Parathyroid adenoma (tissue), 2 donors: ENCODE measurements at regions not wholly inside any gene's neighbourhood (a gene's known extent, or its start where the extent isn't known, plus 50 kb on each side); places are given as distances from the start of the nearest gene placed in this dataset.

Source experiments
- H2AFZ ChIP-seq: fragments of 300-600 bp; sonication (generic); one replicate; pipeline ENCODE4 v1.7.0; 2017; ENCODE audit warnings: antibody characterized with exemption, mild to moderate bottlenecking
- H3K27ac ChIP-seq: fragments of 300-600 bp; sonication (generic); one replicate; pipeline ENCODE4 v1.7.0; 2017
- H3K27me3 ChIP-seq: fragments of 300-600 bp; sonication (generic); one replicate; pipeline ENCODE4 v1.7.0; 2017; ENCODE audit warnings: low read length; ENCODE audit not compliant: control insufficient read depth, insufficient read depth
- H3K36me3 ChIP-seq: fragments of 300-600 bp; sonication (generic); one replicate; pipeline ENCODE4 v1.7.0; 2017; ENCODE audit warnings: low read length; ENCODE audit not compliant: control insufficient read depth, insufficient read depth
- H3K4me1 ChIP-seq: fragments of 300-600 bp; sonication (generic); one replicate; pipeline ENCODE4 v1.7.0; 2017; ENCODE audit warnings: control low read depth
- H3K4me2 ChIP-seq: fragments of 300-600 bp; sonication (generic); one replicate; pipeline ENCODE4 v1.7.0; 2017; ENCODE audit warnings: low read length
- H3K4me3 ChIP-seq: fragments of 300-600 bp; sonication (generic); one replicate; pipeline ENCODE4 v1.7.0; 2017; ENCODE audit warnings: low read depth, low read length
- H3K79me2 ChIP-seq: fragments of 300-600 bp; sonication (generic); one replicate; pipeline ENCODE4 v1.7.0; 2017; ENCODE audit warnings: control low read depth
- H3K9ac ChIP-seq: fragments of 300-600 bp; sonication (generic); one replicate; pipeline ENCODE4 v1.7.0; 2017; ENCODE audit warnings: mild to moderate bottlenecking
- H3K9me3 ChIP-seq: fragments of 300-600 bp; sonication (generic); one replicate; pipeline ENCODE4 v1.7.0; 2017; ENCODE audit warnings: low read length; ENCODE audit not compliant: control insufficient read depth
- TF ChIP-seq, protein P1 (sequence below): fragments of 300-600 bp; sonication (generic); IDR thresholded peaks from one replicate; pipeline ENCODE4 v1.7.0; 2017; ENCODE audit warnings: antibody characterized with exemption, mild to moderate bottlenecking
- donor health status: primary hyperparathyroidism.

DNA sequence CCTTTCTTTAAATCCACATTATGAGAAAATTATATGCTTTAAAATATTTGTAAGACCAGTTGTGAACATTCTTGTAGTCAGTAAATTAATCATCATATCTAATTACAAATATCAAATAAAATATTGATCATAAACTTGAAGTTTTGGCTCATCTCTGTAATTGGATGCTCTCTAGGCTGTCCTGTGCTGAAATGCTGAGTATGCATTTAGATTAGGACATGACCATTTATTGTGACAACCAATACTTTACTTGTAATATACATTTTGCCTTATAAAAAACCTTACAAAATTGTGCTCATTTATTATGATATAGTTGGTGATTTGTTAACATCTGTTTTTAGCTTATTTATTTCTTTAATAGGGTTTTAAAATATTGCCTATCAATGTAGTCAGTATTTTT lies 116.1 kb upstream of the DOCK10 start:
- Histone ChIP-seq H3K9ac (no peak overlapping the region), H3K79me2 (no peaks in the 10 kb centered on the region), H3K27ac (no peak overlapping the region), H2AFZ (no peak overlapping the region), H3K9me3 (no peaks in the 10 kb centered on the region), H3K4me3 (no peak overlapping the region), H3K4me2 (no peak overlapping the region), H3K36me3 (no peaks in the 10 kb centered on the region), H3K27me3 (no peaks in the 10 kb centered on the region), H3K4me1 (no peaks in the 10 kb centered on the region)
- TF ChIP-seq, protein P1, sequence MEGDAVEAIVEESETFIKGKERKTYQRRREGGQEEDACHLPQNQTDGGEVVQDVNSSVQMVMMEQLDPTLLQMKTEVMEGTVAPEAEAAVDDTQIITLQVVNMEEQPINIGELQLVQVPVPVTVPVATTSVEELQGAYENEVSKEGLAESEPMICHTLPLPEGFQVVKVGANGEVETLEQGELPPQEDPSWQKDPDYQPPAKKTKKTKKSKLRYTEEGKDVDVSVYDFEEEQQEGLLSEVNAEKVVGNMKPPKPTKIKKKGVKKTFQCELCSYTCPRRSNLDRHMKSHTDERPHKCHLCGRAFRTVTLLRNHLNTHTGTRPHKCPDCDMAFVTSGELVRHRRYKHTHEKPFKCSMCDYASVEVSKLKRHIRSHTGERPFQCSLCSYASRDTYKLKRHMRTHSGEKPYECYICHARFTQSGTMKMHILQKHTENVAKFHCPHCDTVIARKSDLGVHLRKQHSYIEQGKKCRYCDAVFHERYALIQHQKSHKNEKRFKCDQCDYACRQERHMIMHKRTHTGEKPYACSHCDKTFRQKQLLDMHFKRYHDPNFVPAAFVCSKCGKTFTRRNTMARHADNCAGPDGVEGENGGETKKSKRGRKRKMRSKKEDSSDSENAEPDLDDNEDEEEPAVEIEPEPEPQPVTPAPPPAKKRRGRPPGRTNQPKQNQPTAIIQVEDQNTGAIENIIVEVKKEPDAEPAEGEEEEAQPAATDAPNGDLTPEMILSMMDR: no peak

DNA sequence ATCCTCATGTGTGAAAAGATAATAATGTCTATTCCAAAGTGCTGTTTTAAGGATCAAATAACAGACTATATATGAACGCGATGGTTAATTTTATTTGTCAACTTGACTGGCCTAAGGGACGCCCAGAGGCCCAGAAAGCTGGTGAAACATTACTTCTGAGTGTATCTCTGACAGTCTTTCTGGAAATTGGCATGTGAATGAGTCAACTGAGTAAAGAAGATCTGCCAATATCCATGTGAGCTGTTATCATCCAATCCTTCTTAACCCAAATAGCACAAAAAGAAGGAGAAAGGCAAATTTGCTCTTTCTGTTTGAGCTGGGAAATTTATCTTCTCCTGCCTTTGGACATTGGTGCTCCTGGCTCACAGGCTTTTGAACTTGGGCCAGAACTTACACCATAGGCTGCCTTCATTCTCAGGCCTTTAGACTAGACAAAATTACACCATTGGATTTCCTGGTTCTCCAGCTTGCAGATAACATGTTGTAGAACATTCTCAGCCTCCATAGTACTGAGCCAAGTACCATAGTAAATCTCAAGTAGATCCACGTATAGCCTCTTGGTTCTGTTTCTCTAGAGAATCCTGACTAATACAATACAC lies 114.7 kb upstream of the DOCK10 start:
- Histone ChIP-seq H3K4me2 (no peak overlapping the region), H3K9me3 (no peaks in the 10 kb centered on the region), H3K9ac (no peak overlapping the region), H3K4me3 (no peak overlapping the region), H3K27me3 (no peaks in the 10 kb centered on the region), H2AFZ (no peak overlapping the region), H3K27ac (no peak overlapping the region), H3K4me1 (no peaks in the 10 kb centered on the region), H3K79me2 (no peaks in the 10 kb centered on the region), H3K36me3 (no peaks in the 10 kb centered on the region)
- TF ChIP-seq, protein P1: no peak

DNA sequence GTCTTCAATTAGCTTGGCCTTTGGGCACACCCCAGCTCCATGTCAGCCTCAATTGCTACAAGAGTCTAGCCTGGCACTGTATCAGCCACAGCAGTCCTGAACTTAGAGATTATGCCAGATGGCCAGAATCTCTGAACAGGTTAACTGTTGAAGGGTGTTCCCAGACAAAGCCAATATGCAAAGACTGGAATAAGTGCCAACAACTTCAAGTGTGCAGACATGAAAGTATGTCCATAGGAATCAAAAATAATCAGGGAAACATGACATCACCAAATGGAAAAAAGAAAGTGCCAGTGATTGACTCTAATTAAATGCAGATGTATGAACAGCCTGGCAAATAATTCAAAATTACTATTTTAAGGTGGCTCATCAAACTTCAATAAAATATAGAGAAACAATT lies 98.5 kb upstream of the DOCK10 start:
- H2AFZ ChIP-seq: no peak overlapping the region
- H3K4me1 ChIP-seq: no peaks in the 10 kb centered on the region
- no peaks in the 10 kb centered on the region for H3K36me3 ChIP-seq
- H3K4me2 ChIP-seq: no peak overlapping the region
- TF ChIP-seq, protein P1: no peak
- H3K9ac ChIP-seq: no peak overlapping the region
- no peaks in the 10 kb centered on the region for H3K79me2 ChIP-seq
- no peaks in the 10 kb centered on the region for H3K9me3 ChIP-seq
- H3K27ac ChIP-seq: no peak overlapping the region
- H3K4me3 ChIP-seq: no peak overlapping the region
- no peaks in the 10 kb centered on the region for H3K27me3 ChIP-seq

DNA sequence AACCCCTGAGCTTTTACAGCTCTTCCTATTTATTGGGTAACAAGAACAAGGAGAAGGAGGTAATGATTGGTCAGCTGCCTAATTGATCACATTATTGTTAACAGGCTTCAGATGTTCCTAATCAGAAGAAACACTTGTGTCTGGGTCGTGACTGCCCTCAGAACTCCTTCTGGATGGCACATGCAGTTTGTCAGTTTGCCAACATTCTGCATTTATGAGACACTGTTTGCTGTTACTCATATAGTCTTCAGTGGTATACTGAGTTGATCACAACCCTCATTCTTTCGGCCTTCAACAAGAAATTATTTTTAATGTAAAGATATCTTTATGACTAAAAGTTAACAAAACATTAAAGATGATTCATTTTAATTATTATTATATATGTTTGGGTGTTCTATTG lies 95.7 kb upstream of the DOCK10 start:
- Histone ChIP-seq H3K4me1 (no peaks in the 10 kb centered on the region), H3K9me3 (no peaks in the 10 kb centered on the region), H3K9ac (no peak overlapping the region), H3K36me3 (no peaks in the 10 kb centered on the region), H3K79me2 (no peaks in the 10 kb centered on the region), H3K27ac (no peak overlapping the region), H3K27me3 (no peaks in the 10 kb centered on the region), H2AFZ (no peak overlapping the region), H3K4me3 (no peak overlapping the region), H3K4me2 (no peak overlapping the region)
- TF ChIP-seq, protein P1: no peak

DNA sequence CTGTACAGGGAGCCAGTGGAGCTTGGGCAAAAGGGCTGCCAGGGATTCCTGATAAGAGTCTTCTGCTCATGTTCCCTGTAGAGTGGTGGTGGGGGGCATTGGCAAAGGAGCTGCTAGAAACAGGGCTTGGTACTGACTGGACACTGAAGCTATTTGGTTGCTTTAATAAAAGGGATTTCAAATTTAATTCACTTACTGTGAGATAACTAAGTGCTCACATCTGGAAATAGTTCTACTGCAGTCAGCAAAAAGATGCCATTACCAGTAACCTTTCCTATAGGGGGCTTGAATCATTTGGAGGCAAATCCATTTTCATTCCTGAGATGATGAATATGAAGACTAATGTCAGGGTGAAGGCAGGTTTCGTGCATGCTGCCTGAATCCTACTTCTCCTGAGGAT lies 94.3 kb upstream of the DOCK10 start:
- H3K79me2 ChIP-seq: no peaks in the 10 kb centered on the region
- H3K4me3 ChIP-seq: no peak overlapping the region
- H3K9ac ChIP-seq: no peak overlapping the region
- no peaks in the 10 kb centered on the region for H3K4me1 ChIP-seq
- no peaks in the 10 kb centered on the region for H3K9me3 ChIP-seq
- TF ChIP-seq, protein P1: no peak
- no peaks in the 10 kb centered on the region for H3K27me3 ChIP-seq
- H3K4me2 ChIP-seq: no peak overlapping the region
- no peaks in the 10 kb centered on the region for H3K36me3 ChIP-seq
- no peak overlapping the region for H2AFZ ChIP-seq
- no peak overlapping the region for H3K27ac ChIP-seq
